ENCODE measurements at regions not wholly inside any gene's neighbourhood (a gene's known extent, or its start where the extent isn't known, plus 50 kb on each side); places are given as distances from the start of the nearest gene placed in this dataset.

DNA sequence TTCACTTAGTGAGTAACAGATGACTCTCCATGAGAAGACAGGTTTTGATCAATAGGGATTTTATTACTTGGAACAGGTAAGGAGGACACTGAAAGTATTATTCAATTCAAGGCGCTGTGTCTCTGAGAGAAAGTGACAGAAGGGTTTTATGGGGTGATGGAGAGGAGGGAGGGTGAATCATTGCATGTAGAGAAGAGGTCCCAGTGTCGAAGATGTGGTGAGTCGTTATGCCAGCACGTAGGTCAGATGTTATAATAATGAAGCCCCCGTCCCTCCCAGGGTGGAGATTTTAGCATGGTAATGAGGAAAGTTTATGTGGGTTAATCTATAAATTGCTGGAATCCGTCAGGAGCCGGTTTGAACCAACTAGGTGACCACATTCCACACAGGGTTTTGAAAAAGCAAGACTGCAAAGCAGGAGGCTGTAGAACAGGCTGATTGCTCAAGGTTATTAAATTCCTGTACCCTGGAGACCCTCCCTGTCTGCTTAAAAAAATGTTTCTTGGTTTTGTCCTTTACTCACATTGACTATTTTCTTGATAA, 586.4 kb upstream of the TMPRSS15 start:
- no peak for DNase-seq
- Histone ChIP-seq H3K4me1 (no peaks in the 10 kb centered on the region), H3K27me3 (no peaks in the 10 kb centered on the region), H3K4me3 (no peak overlapping the region), H3K9me3 (no peaks in the 10 kb centered on the region), H3K27ac (no peak overlapping the region), H3K36me3 (no peaks in the 10 kb centered on the region)
- intact Hi-C loops (cut with DNase I; ENCODE audit: low total_unique reads) = no loop called here
- WGBS, 2 donors (ENCODE audit: low coverage in 1 of 2) = 60 to 63% methylated on average over 7 of the region's 7 CpGs
- in situ Hi-C loops (cut with MboI; ENCODE audit: low pct_ligation_motif_present in 1 of 4, low pct_unique_long_range_greater_than_20kb in 1 of 4, low sequenced_read_pairs in 3 of 4) = no loop called here
- TF ChIP-seq, protein P1, sequence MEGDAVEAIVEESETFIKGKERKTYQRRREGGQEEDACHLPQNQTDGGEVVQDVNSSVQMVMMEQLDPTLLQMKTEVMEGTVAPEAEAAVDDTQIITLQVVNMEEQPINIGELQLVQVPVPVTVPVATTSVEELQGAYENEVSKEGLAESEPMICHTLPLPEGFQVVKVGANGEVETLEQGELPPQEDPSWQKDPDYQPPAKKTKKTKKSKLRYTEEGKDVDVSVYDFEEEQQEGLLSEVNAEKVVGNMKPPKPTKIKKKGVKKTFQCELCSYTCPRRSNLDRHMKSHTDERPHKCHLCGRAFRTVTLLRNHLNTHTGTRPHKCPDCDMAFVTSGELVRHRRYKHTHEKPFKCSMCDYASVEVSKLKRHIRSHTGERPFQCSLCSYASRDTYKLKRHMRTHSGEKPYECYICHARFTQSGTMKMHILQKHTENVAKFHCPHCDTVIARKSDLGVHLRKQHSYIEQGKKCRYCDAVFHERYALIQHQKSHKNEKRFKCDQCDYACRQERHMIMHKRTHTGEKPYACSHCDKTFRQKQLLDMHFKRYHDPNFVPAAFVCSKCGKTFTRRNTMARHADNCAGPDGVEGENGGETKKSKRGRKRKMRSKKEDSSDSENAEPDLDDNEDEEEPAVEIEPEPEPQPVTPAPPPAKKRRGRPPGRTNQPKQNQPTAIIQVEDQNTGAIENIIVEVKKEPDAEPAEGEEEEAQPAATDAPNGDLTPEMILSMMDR (IDR thresholded peaks at IDR 0.05) = no peak
- TF ChIP-seq POLR2A (IDR thresholded peaks at IDR 0.05) = no peak
- TF ChIP-seq POLR2AphosphoS5 (IDR thresholded peaks at IDR 0.05) = no peak
- no peak for TF ChIP-seq EP300 (IDR thresholded peaks at IDR 0.05; ENCODE audit: low read depth)

DNA sequence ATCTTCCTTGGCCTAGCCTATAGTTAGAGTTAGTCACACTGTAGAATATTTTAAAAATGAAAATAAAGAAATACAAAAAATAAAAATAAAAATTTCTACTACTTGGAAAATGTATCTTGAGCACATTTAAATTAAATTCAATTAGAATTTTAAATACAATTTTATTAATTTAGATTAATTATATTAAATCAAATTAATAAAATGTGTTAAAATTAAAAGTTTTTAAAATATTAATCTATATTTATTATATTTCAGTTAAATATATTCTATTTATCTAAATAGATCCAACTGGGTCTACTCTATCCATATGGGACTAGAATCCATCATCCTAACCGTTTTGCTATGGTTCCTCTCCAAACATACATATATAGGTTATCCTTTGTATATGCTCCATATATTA, 588.3 kb upstream of the TMPRSS15 start:
- H3K9me3 ChIP-seq = no peaks in the 10 kb centered on the region
- in situ Hi-C loops (cut with MboI; ENCODE audit: low pct_ligation_motif_present in 1 of 4, low pct_unique_long_range_greater_than_20kb in 1 of 4, low sequenced_read_pairs in 3 of 4) = no loop called here
- H3K4me3 ChIP-seq = no peak overlapping the region
- H3K27ac ChIP-seq = no peak overlapping the region
- TF ChIP-seq EP300 (IDR thresholded peaks at IDR 0.05; ENCODE audit: low read depth) (no peak), POLR2A (IDR thresholded peaks at IDR 0.05) (no peak)
- intact Hi-C loops (cut with DNase I; ENCODE audit: low total_unique reads) = no loop called here
- no peak for DNase-seq
- no peaks in the 10 kb centered on the region for H3K36me3 ChIP-seq
- H3K4me1 ChIP-seq = no peaks in the 10 kb centered on the region
- WGBS, 2 donors (ENCODE audit: low coverage in 1 of 2) = 67 to 100% methylated on average over 1 of the region's 1 CpG
- no peaks in the 10 kb centered on the region for H3K27me3 ChIP-seq

DNA sequence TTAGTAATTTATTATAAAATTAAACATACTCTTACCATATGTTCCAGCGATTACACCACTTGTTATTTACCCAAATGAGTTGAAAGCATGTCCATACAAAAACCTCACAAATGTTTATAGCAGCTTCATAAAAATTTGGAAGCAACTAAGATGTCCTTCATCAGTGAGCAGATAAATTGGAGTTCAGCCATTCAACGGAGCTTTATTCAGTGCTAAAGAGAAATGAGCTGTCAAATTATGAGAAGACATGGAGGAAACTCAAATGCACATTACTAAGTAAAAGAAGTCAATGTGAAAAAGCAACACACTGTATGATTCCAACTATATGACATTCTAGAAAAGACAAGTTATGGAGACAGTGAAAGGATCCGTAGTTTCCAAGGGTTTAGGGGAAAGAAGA, 606.7 kb upstream of the TMPRSS15 start:
- no peak overlapping the region for H3K27ac ChIP-seq
- no peaks in the 10 kb centered on the region for H3K4me1 ChIP-seq
- H3K36me3 ChIP-seq = no peaks in the 10 kb centered on the region
- H3K27me3 ChIP-seq = no peaks in the 10 kb centered on the region
- in situ Hi-C loops (cut with MboI; ENCODE audit: low pct_ligation_motif_present in 1 of 4, low pct_unique_long_range_greater_than_20kb in 1 of 4, low sequenced_read_pairs in 3 of 4) = no loop called here
- no peak for DNase-seq
- intact Hi-C loops (cut with DNase I; ENCODE audit: low total_unique reads) = no loop called here
- no peak overlapping the region for H3K4me3 ChIP-seq
- TF ChIP-seq, protein P1 (IDR thresholded peaks at IDR 0.05) = no peak
- no peak for TF ChIP-seq POLR2A (IDR thresholded peaks at IDR 0.05)
- TF ChIP-seq EP300 (IDR thresholded peaks at IDR 0.05; ENCODE audit: low read depth) = no peak
- 55 to 65% methylated on average over 3 of the region's 3 CpGs for WGBS, 2 donors (ENCODE audit: low coverage in 1 of 2)
- H3K9me3 ChIP-seq = no peaks in the 10 kb centered on the region

DNA sequence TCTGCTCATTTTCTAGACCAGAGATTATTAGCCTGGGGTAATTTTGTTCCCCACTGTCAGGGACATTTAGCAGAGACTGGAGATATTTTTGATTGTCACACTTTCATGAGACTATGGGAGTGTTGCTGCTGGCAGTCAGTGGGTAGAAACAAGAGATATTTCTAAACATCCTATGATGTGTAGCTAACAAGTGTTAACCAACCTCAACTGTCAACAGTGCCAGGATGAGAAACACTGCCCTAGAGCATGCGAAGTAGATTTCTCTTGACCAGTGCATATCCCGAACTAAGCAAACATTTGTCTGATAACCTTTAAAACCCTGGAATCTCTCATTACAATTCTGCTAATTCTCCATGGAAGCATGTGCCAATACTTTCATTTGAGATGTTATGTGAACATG, 607.4 kb upstream of the TMPRSS15 start:
- no peak for TF ChIP-seq POLR2AphosphoS5 (IDR thresholded peaks at IDR 0.05)
- TF ChIP-seq, protein P1 (IDR thresholded peaks at IDR 0.05) = no peak
- no peak for TF ChIP-seq POLR2A (IDR thresholded peaks at IDR 0.05)
- no peak for TF ChIP-seq EP300 (IDR thresholded peaks at IDR 0.05; ENCODE audit: low read depth)
- H3K4me1 ChIP-seq = no peaks in the 10 kb centered on the region
- H3K4me3 ChIP-seq = no peak overlapping the region
- H3K9me3 ChIP-seq = no peaks in the 10 kb centered on the region
- H3K27me3 ChIP-seq = no peaks in the 10 kb centered on the region
- no peaks in the 10 kb centered on the region for H3K36me3 ChIP-seq
- H3K27ac ChIP-seq = no peak overlapping the region
- 82 to 92% methylated on average over 2 of the region's 2 CpGs for WGBS, 2 donors (ENCODE audit: low coverage in 1 of 2)
- no peak for DNase-seq
- in situ Hi-C loops (cut with MboI; ENCODE audit: low pct_ligation_motif_present in 1 of 4, low pct_unique_long_range_greater_than_20kb in 1 of 4, low sequenced_read_pairs in 3 of 4) = no loop called here
- intact Hi-C loops (cut with DNase I; ENCODE audit: low total_unique reads) = no loop called here

DNA sequence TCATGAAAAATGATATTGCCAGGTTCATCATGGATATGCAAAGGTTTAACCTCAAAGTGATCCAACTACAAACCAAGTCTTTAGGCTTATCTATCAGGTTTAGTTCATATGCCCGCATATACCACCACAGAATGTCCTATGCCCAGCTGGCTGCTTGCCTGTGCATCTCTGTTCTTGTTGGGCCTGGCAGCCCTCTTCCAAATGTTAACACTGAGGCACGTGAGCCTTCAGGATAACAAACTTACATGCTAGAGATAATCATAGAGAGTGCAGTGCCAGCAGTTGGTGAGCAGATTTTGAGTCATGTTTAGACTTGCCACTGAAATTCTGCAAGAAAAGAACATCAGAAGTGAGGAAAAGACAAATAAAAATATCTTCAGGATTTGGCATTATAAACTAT, 607.9 kb upstream of the TMPRSS15 start:
- Histone ChIP-seq H3K27ac (no peak overlapping the region), H3K4me1 (no peaks in the 10 kb centered on the region), H3K9me3 (no peaks in the 10 kb centered on the region), H3K36me3 (no peaks in the 10 kb centered on the region), H3K4me3 (no peak overlapping the region), H3K27me3 (no peaks in the 10 kb centered on the region)
- in situ Hi-C loops (cut with MboI; ENCODE audit: low pct_ligation_motif_present in 1 of 4, low pct_unique_long_range_greater_than_20kb in 1 of 4, low sequenced_read_pairs in 3 of 4) (no loop called here), intact Hi-C loops (cut with DNase I; ENCODE audit: low total_unique reads) (no loop called here)
- WGBS, 2 donors (ENCODE audit: low coverage in 1 of 2) = 57 to 80% methylated on average over 1 to 2 of the region's 2 CpGs
- no peak for TF ChIP-seq POLR2AphosphoS5 (IDR thresholded peaks at IDR 0.05)
- no peak for TF ChIP-seq POLR2A (IDR thresholded peaks at IDR 0.05)
- no peak for TF ChIP-seq EP300 (IDR thresholded peaks at IDR 0.05; ENCODE audit: low read depth)
- TF ChIP-seq, protein P1 (IDR thresholded peaks at IDR 0.05) = no peak
- DNase-seq = no peak
